Loucy (cell line): ENCODE measurements at regions not wholly inside any gene's neighbourhood (a gene's known extent, or its start where the extent isn't known, plus 50 kb on each side); places are given as distances from the start of the nearest gene placed in this dataset.

Experiments used
- H2AFZ ChIP-seq: fragments of 200-600 bp; sonication (generic); 2 replicates; pipeline ENCODE4 v1.6.0; 2016; ENCODE audit warnings: antibody characterized with exemption, mild to moderate bottlenecking, low read length, moderate library complexity
- H3F3A ChIP-seq: fragments of 200-600 bp; 2 replicates; pipeline ENCODE4 v1.6.0; 2016; ENCODE audit warnings: antibody characterized with exemption, low read depth, mild to moderate bottlenecking
- H3K27me3 ChIP-seq: fragments of 200-600 bp; sonication (generic); 2 replicates; pipeline ENCODE4 v1.6.1; 2014; ENCODE audit warnings: low read length, mild to moderate bottlenecking; ENCODE audit not compliant: insufficient read depth, poor library complexity, severe bottlenecking
- H3K36me3 ChIP-seq: fragments of 200-600 bp; sonication (generic); 2 replicates; pipeline ENCODE4 v1.6.1; 2016; ENCODE audit warnings: low read length; ENCODE audit not compliant: insufficient read depth
- H3K4me1 ChIP-seq: fragments of 200-600 bp; sonication (generic); 2 replicates; pipeline ENCODE4 v1.5.1; 2014; ENCODE audit warnings: low read length, mild to moderate bottlenecking; ENCODE audit not compliant: insufficient read depth, poor library complexity, severe bottlenecking
- H3K4me2 ChIP-seq: fragments of 200-600 bp; sonication (generic); 2 replicates; pipeline ENCODE4 v1.6.0; 2014; ENCODE audit warnings: antibody characterized with exemption, low read length, low read depth, mild to moderate bottlenecking; ENCODE audit not compliant: poor library complexity, severe bottlenecking
- H3K4me3 ChIP-seq: fragments of 200-600 bp; sonication (generic); 2 replicates; pipeline ENCODE4 v1.5.1; 2014; ENCODE audit warnings: low read length, mild to moderate bottlenecking, mixed read lengths; ENCODE audit not compliant: poor library complexity, severe bottlenecking
- H3K79me2 ChIP-seq: fragments of 200-600 bp; sonication (generic); 2 replicates; pipeline ENCODE4 v1.6.1; 2014; ENCODE audit warnings: low read length; ENCODE audit not compliant: insufficient read depth
- H3K9ac ChIP-seq: fragments of 200-600 bp; sonication (generic); 2 replicates; pipeline ENCODE4 v1.6.0; 2014; ENCODE audit warnings: mild to moderate bottlenecking, low read depth, low read length, moderate library complexity; ENCODE audit not compliant: poor library complexity, severe bottlenecking
- H3K9me2 ChIP-seq: fragments of 200-600 bp; sonication (generic); replicated peaks from 2 replicates; pipeline ENCODE4 v1.6.1; 2016; ENCODE audit warnings: low read depth, low read length, mixed read lengths
- H3K9me3 ChIP-seq: fragments of 200-600 bp; sonication (generic); 2 replicates; pipeline ENCODE4 v1.6.1; 2014; ENCODE audit warnings: mild to moderate bottlenecking, antibody characterized with exemption, low read length, low read depth; ENCODE audit not compliant: insufficient read depth
- H4K20me1 ChIP-seq: fragments of 200-600 bp; sonication (generic); 2 replicates; pipeline ENCODE4 v1.6.0; 2014; ENCODE audit warnings: antibody characterized with exemption, low read length, mild to moderate bottlenecking; ENCODE audit not compliant: insufficient read depth, poor library complexity, severe bottlenecking
- CTCF ChIP-seq: fragments of 200-600 bp; sonication (generic); conservative IDR thresholded peaks from 2 replicates; pipeline ENCODE4 v1.5.1; 2014; ENCODE audit warnings: mild to moderate bottlenecking, antibody characterized with exemption, low read length
- EZH2phosphoT487 ChIP-seq: fragments of 200-600 bp; IDR thresholded peaks from 2 replicates; pipeline ENCODE4 v1.6.1; 2018; ENCODE audit warnings: antibody characterized with exemption, mild to moderate bottlenecking, moderate library complexity, borderline replicate concordance

- H3K36me3 ChIP-seq, result no peaks in the 10 kb centered on the region
- no peak overlapping the region for H3K9ac ChIP-seq
- TF ChIP-seq EZH2phosphoT487 (no peak), CTCF (no peak)
- no peaks in the 10 kb centered on the region for H3K9me2 ChIP-seq
- H3K4me2 ChIP-seq, result no peak overlapping the region
- H3K4me1 ChIP-seq, result no peaks in the 10 kb centered on the region
- H3F3A ChIP-seq, result no peaks in the 10 kb centered on the region
- no peak overlapping the region for H2AFZ ChIP-seq
- H4K20me1 ChIP-seq, result no peaks in the 10 kb centered on the region
- H3K27me3 ChIP-seq, result no peaks in the 10 kb centered on the region
- H3K9me3 ChIP-seq, result no peaks in the 10 kb centered on the region
- H3K79me2 ChIP-seq, result no peaks in the 10 kb centered on the region
- H3K4me3 ChIP-seq, result no peak overlapping the region
These were observed 417.5 kb upstream of the ZMIZ1 start for GRCh38 chr10:78651287-78651686.

- no peaks in the 10 kb centered on the region for H3F3A ChIP-seq
- H3K4me2 ChIP-seq, result no peak overlapping the region
- H3K4me3 ChIP-seq, result no peak overlapping the region
- no peaks in the 10 kb centered on the region for H4K20me1 ChIP-seq
- no peaks in the 10 kb centered on the region for H3K9me2 ChIP-seq
- no peak overlapping the region for H3K9ac ChIP-seq
- no peak overlapping the region for H2AFZ ChIP-seq
- H3K27me3 ChIP-seq, result no peaks in the 10 kb centered on the region
- TF ChIP-seq EZH2phosphoT487 (no peak), CTCF (no peak)
- no peaks in the 10 kb centered on the region for H3K4me1 ChIP-seq
- no peaks in the 10 kb centered on the region for H3K9me3 ChIP-seq
- H3K79me2 ChIP-seq, result no peaks in the 10 kb centered on the region
- H3K36me3 ChIP-seq, result no peaks in the 10 kb centered on the region
These were observed 415.2 kb upstream of the ZMIZ1 start for GRCh38 chr10:78653555-78653954.

GRCh38 chr10:78654047-78654590 lies 414.6 kb upstream of the ZMIZ1 start:
- Histone ChIP-seq H3K9me3 (no peaks in the 10 kb centered on the region), H3K9ac (no peak overlapping the region), H3K4me2 (no peak overlapping the region), H2AFZ (no peak overlapping the region), H3F3A (no peaks in the 10 kb centered on the region), H3K4me3 (no peak overlapping the region), H3K36me3 (no peaks in the 10 kb centered on the region), H4K20me1 (no peaks in the 10 kb centered on the region), H3K79me2 (no peaks in the 10 kb centered on the region), H3K9me2 (no peaks in the 10 kb centered on the region), H3K4me1 (no peaks in the 10 kb centered on the region), H3K27me3 (no peaks in the 10 kb centered on the region)
- TF ChIP-seq EZH2phosphoT487, result no peak
- no peak for TF ChIP-seq CTCF
